ENCODE measurements at regions not wholly inside any gene's neighbourhood (a gene's known extent, or its start where the extent isn't known, plus 50 kb on each side); places are given as distances from the start of the nearest gene placed in this dataset.

DNA sequence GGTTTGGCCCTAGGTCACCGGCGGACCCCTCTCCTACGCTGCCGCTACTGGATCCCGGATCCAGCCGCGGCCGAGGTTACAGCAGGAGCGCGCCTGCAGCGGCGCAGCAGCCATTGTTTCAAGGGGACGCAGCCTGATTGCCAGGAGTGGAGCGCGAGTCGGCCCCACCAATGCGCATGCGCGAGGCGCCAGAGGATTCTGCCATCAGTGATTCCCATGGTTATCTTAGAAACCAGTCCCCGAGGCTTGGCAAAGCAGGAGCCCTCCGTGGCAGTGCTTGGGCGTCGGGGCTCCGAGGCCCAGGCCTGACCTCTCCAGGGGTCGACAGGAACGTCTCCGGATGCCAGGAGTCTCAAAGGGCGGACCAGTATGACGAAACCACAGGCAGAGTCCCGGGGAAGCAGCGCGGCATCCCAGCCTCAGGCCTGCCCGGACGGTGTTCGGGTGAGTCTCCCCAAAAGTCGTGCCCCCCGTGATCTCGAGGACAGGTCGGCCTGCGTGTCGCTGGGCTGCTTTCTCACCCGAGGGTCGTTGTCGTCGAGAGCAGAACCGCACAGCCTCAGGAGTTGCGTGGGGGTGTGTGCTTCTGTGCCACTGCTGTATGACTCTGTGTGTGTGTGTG, 608.5 kb downstream of the KCNJ18 start:
- Mint-ChIP-seq H3K4me1 (ENCODE audit: unreplicated experiment) (no peaks in the 10 kb centered on the region), H3K4me3 (no peak overlapping the region), H3K9me3 (peaks cover 4% of the 10 kb centered on the region), H3K27me3 (no peaks in the 10 kb centered on the region), H3K27ac (no peak overlapping the region), H3K36me3 (no peaks in the 10 kb centered on the region)
- DNase-seq (ENCODE audit: extremely low spot score, unreplicated experiment): no peak
- TF ChIP-seq, protein P1, sequence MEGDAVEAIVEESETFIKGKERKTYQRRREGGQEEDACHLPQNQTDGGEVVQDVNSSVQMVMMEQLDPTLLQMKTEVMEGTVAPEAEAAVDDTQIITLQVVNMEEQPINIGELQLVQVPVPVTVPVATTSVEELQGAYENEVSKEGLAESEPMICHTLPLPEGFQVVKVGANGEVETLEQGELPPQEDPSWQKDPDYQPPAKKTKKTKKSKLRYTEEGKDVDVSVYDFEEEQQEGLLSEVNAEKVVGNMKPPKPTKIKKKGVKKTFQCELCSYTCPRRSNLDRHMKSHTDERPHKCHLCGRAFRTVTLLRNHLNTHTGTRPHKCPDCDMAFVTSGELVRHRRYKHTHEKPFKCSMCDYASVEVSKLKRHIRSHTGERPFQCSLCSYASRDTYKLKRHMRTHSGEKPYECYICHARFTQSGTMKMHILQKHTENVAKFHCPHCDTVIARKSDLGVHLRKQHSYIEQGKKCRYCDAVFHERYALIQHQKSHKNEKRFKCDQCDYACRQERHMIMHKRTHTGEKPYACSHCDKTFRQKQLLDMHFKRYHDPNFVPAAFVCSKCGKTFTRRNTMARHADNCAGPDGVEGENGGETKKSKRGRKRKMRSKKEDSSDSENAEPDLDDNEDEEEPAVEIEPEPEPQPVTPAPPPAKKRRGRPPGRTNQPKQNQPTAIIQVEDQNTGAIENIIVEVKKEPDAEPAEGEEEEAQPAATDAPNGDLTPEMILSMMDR (conservative IDR thresholded peaks at IDR 0.05): no peak

DNA sequence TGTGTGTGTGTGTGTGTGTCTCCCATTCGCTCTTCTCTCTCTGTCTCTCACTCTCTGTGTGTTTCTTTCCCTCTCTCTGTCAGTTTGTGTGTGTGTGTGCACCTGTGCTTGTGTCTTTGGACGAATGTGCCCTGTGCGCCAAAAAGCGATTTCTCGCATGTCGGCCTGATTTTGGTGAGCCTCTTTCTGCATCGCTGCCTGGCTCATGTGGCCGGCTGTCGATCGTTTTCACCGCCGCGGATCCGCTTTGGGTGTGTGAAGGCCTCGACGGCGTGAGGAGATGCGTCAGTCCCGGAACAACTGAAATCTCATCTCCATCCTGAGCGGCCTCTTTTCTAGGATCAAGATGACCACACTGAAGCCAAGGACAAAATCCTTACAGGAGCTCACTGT, 609.0 kb downstream of the KCNJ18 start:
- H3K27ac Mint-ChIP-seq: no peak overlapping the region
- H3K4me3 Mint-ChIP-seq: no peak overlapping the region
- no peaks in the 10 kb centered on the region for H3K4me1 Mint-ChIP-seq (ENCODE audit: unreplicated experiment)
- peaks cover 4% of the 10 kb centered on the region for H3K9me3 Mint-ChIP-seq
- no peak for DNase-seq (ENCODE audit: extremely low spot score, unreplicated experiment)
- TF ChIP-seq, protein P1 (conservative IDR thresholded peaks at IDR 0.05): no peak
- H3K27me3 Mint-ChIP-seq: no peaks in the 10 kb centered on the region
- no peaks in the 10 kb centered on the region for H3K36me3 Mint-ChIP-seq

DNA sequence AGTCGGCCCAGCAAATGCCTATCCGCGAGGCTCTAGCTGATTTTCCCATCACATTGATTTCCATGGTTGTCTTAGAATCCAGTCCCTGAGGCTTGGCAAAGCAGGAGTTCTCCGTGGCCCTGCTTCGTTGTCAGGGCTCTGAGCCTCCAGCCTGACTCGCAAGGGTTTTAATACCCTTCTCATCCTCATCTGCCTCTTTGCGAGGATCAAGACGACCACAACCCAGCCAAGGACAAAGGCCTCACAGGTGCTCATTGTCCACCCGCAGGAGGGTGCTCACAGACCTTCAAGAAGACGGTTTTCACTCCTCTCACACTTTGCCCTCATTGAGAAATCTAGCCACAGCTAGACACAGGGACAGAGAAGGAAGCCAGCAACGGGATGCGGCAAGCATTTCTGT, 610.8 kb downstream of the KCNJ18 start:
- H3K4me3 Mint-ChIP-seq: no peak overlapping the region
- H3K27ac Mint-ChIP-seq: no peak overlapping the region
- TF ChIP-seq, protein P1 (conservative IDR thresholded peaks at IDR 0.05): no peak
- no peak for DNase-seq (ENCODE audit: extremely low spot score, unreplicated experiment)
- peaks cover 4% of the 10 kb centered on the region for H3K9me3 Mint-ChIP-seq
- no peaks in the 10 kb centered on the region for H3K36me3 Mint-ChIP-seq
- no peaks in the 10 kb centered on the region for H3K4me1 Mint-ChIP-seq (ENCODE audit: unreplicated experiment)
- no peaks in the 10 kb centered on the region for H3K27me3 Mint-ChIP-seq

DNA sequence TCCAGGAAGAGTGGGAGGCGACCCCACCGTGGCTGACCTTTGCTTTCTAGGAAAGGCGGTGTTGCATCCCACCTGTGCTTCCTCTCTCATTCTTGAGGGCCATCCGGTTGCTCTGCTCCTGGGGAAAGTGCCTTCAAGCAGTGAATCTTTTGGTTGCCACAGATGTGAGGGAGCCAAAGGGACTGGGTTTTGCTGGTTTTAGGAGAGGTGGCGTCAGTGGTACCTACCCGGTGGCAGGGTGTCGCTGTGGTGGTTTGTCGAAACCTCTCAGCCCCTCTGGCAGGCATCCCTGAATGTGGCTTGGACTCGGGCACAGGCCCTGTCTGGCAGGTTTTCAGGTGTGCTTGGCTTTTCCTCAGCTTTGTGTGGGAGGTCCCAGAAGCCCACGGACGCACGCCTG, 611.5 kb downstream of the KCNJ18 start:
- H3K4me1 Mint-ChIP-seq (ENCODE audit: unreplicated experiment): no peaks in the 10 kb centered on the region
- TF ChIP-seq, protein P1 (conservative IDR thresholded peaks at IDR 0.05): no peak
- H3K27me3 Mint-ChIP-seq: no peaks in the 10 kb centered on the region
- H3K36me3 Mint-ChIP-seq: no peaks in the 10 kb centered on the region
- no peak for DNase-seq (ENCODE audit: extremely low spot score, unreplicated experiment)
- no peak overlapping the region for H3K4me3 Mint-ChIP-seq
- H3K27ac Mint-ChIP-seq: no peak overlapping the region
- peaks cover 4% of the 10 kb centered on the region for H3K9me3 Mint-ChIP-seq

DNA sequence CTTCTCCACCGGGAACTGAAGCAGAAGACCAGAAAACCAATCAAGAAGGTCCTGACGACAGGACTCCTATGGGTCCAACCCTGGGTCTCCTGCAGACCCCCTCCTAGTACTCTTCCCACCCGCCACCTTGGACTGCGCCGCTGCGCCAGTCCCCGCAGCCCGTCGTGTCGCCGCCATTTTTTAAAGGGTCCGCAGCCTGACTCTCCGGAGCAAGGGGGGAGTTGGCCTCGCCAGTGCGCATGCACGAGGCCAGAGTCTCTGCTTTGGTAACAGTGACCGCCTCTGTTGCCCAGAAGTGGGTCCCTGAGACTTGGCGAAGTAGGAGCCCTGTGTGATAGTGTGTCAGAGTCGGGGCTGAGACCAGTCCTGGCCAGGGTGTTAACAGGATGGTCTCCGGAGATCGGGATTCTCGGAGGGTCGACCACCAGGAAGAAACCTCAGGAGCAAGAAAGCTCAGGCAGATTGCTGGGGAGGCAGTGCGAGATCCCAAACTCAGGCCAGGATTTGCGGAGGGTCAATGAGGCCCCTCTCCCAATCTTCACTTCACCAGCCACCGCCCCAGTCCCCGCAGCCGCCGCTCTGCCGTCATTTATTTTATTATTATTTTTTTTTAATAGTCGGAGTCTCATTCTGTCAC, 612.5 kb downstream of the KCNJ18 start:
- no peak overlapping the region for H3K4me3 Mint-ChIP-seq
- H3K27me3 Mint-ChIP-seq: no peaks in the 10 kb centered on the region
- H3K4me1 Mint-ChIP-seq (ENCODE audit: unreplicated experiment): no peaks in the 10 kb centered on the region
- no peak overlapping the region for H3K27ac Mint-ChIP-seq
- peaks cover 4% of the 10 kb centered on the region for H3K9me3 Mint-ChIP-seq
- DNase-seq (ENCODE audit: extremely low spot score, unreplicated experiment): no peak
- no peaks in the 10 kb centered on the region for H3K36me3 Mint-ChIP-seq
- TF ChIP-seq, protein P1 (conservative IDR thresholded peaks at IDR 0.05): no peak

Data from type B pancreatic cell (in vitro differentiated cells).